ENCODE measurements at regions not wholly inside any gene's neighbourhood (a gene's known extent, or its start where the extent isn't known, plus 50 kb on each side); places are given as distances from the start of the nearest gene placed in this dataset.
"Not testable (repeated sequence)": the region's sequence is repeated elsewhere in the genome, so short reads cannot be mapped to it uniquely, and the experiment has no call there.

- DNase-seq (ENCODE audit: low read depth in 2 of 2): no peak
Observed at GRCh38 chr5:100017520-100018262, 517.5 kb upstream of the FAM174A start.

DNA sequence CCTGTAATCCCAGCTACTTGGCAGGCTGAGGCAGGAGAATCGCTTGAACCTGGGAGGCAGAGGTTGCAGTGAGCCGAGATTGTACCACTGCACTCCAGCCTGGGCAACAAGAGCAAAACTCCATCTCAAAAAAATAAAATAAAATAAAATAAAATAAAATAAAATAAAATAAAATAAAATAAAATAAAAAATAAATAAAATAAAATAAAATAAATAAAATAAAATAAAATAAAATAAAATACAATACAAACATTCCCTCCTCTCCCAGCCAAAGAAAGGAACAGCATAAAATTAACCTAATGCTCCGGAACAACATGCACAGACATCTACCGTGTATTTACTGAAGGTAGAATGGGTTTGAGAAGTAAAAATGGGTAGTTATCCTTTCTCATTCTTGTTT is 521.9 kb upstream of the FAM174A start:
- not testable (repeated sequence) for DNase-seq (ENCODE audit: low read depth in 2 of 2)

GRCh38 chr5:100011160-100011559 is 524.0 kb upstream of the FAM174A start:
- DNase-seq (ENCODE audit: low read depth in 2 of 2): not testable (repeated sequence)

GRCh38 chr5:100004969-100005368 is 530.2 kb upstream of the FAM174A start:
- no peak for DNase-seq (ENCODE audit: low read depth in 2 of 2)

GRCh38 chr5:99998319-99998718 is 536.9 kb upstream of the FAM174A start:
- no peak for DNase-seq (ENCODE audit: low read depth in 2 of 2)

- DNase-seq (ENCODE audit: low read depth in 2 of 2): no peak
Observed at GRCh38 chr5:99995407-99995806, 539.8 kb upstream of the FAM174A start.

DNA sequence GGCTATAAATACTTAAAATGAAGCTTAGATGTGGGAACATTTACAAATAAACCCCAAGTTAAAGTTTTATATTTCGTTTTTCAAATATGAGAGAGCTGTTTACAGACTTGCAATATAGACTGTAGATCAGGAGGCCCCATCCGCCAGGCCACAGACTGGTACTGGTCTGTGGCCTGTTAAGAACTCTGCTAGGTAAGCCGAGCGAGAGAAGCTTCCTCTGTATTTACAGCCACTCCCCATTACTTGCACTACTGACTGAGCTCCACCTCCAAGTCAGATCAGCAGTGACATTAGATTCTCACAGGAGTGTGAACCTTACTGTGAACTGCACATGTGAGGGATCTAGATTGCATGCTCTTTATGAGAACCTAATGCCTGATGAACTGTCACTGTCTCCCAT is 561.4 kb upstream of the FAM174A start:
- DNase-seq (ENCODE audit: low read depth in 2 of 2): no peak

GRCh38 chr5:99955962-99956361 is 579.2 kb upstream of the FAM174A start:
- no peak for DNase-seq (ENCODE audit: low read depth in 2 of 2)

DNA sequence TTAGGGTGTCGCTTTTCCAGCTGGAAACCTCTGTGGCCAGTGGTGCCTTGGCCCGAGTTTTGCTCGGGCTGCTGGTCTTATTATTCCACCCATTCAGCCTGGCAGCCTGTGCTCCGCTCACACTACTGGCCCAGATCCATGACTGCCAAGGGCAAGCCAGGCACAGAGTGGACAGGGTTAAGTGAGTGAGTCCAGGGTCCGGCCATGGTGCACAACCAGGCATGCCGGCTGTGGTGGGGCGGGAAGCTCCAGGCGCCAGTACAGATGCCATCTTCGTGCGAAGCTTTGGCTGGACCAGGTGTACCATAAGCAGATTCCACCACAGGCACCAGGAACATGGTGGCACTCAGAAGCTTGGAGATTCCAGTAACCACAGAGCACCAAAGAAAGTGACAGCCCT is 580.2 kb upstream of the FAM174A start:
- no peak for DNase-seq (ENCODE audit: low read depth in 2 of 2)

DNA sequence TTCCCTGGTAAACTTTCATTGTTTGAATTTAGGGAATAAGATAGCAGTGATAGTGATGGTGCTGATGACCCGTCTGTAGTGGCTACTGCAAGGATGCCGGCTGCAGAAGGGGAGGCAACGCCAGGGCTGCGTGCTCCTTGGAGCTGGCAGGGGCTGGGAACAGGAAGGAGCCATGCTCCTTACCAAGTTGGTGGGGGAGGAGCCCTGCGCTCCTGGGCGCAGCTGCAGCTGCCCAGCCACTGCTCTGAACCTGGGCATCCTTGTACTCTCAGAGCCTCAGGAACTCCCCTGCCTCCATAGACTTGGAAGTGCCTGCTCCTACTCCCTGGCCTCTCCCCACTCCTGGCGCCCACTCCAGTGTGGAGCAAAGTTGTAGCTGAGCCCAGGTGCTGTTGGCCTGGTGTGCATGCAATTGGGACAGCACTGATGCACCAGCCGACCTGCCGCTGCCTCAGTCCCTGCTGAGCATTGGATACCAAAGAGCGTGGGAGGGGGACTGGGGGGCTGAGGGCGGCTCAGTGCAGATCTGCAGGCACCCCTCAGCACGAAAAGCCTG is 585.1 kb upstream of the FAM174A start:
- no peak for DNase-seq (ENCODE audit: low read depth in 2 of 2)

- DNase-seq (ENCODE audit: low read depth in 2 of 2): no peak
Observed at GRCh38 chr5:99949361-99949760, 585.8 kb upstream of the FAM174A start.

DNA sequence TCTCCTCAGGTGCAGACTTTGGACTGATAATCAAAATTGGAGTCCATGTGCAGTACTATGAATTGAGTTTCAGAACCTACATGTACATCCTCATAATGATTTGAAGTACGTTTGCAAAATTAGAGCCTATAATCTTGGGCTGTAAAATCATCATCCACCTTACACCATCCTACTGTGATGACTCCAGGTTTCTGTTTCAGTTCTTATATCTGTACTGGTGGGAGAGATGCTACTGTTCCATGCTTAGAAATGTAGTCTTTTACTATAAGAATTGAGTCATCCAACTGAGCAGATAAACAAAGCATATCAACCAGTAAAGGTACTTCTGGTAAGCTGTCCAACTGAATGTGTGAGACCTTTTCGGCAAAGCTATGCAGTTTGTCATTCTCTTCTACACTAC is 586.3 kb upstream of the FAM174A start:
- DNase-seq (ENCODE audit: low read depth in 2 of 2): no peak

DNA sequence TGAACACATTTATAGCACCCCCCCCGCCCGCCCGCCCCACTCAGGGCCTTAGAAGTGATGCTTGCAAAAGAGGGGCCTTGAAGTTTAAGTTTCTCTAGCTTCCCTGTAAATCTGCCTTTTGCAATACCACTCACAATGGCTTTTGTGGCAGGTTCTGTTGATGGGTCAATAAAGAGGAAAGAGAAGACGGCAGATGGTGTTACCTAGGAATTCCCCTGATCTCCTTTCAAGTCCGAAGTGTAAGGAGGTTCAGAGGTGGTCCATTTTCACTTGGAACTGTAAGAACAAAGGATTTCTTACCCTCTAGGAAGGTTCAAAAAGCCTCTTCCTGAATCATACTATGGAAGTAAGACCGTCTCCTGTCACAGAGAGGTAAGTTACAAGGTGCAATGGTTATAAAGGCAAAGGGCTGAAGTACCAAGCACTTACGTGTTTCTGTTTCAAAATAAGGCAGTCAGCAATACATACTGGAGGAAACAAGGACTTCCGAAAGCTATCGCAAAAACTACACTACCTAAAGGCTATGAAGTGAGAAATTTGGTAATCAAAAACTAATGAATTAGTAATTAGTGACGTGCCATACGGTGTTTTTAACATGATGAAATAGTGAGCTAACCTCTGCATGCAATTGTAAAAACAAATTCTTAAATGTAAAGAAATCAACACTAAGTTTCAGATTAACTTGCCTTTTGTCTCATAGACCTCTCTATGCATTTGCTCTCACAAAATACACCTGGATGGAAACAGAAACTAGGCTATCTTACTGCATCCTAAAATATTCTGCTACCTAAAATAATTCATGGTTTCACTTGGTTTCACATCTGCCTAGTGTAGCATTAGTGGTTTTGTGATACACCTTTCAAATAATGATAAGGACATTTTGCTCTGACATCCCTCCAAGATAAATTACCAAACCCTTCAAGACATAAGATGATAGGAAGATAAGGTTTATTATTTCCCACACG is 589.4 kb upstream of the FAM174A start:
- no peak for DNase-seq (ENCODE audit: low read depth in 2 of 2)

GRCh38 chr5:99940540-99940939 is 594.6 kb upstream of the FAM174A start:
- DNase-seq (ENCODE audit: low read depth in 2 of 2): no peak

- no peak for DNase-seq (ENCODE audit: low read depth in 2 of 2)
Observed at GRCh38 chr5:99936911-99937310, 598.3 kb upstream of the FAM174A start.

DNA sequence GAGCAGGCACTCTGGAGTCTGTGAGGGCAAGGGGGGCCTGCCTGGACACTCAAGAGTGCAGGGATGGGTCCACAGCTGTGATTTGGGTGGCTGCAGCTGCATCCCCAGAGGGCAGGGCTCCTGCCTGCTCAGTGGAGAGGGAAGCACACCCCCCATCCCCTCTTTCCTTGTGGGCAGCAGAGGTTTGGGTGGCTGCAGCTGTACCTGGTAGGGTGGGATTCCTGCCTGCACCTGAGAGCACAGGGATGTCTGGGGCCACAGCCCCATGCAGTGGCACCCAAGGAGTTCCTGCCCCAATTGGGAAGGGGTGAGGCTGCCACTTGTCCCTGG is 605.4 kb upstream of the FAM174A start:
- DNase-seq (ENCODE audit: low read depth in 2 of 2): no peak

DNA sequence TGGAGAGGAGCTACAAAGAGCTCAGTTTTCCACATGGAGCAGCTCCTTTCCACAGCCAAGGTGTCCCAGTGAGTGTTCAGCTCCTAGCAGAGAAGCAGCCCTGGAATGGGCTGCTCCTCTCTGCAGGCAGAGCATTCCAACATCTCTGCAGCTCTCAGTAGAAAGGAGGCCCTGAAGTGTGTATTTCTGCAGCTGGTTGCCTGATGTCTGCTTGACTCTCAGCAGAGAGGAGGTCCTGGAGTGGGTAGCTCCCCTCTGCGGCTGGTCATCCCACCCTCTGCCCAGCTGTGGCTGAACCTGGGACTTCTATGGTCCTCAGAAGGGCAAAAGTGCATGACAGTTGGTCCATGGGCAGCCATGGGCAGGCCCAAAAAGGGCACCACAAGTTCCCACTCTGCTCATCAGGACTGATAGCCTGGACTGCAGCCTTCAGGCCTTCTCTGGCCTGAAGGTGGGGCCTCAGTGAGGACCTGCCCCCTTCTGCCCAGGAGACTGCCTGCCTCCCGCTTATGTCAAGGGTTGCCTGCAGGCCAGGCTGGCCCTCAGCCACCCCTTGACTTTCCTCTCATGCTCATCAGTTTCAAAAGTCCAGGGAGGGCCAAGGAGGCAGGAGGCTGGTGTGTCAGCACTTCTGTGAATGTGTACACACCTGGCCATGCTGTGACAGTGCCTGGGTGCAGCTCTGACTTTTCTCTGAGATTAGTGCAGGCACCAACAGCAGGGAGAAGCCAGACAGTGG is 605.9 kb upstream of the FAM174A start:
- DNase-seq (ENCODE audit: low read depth in 2 of 2): no peak

DNA sequence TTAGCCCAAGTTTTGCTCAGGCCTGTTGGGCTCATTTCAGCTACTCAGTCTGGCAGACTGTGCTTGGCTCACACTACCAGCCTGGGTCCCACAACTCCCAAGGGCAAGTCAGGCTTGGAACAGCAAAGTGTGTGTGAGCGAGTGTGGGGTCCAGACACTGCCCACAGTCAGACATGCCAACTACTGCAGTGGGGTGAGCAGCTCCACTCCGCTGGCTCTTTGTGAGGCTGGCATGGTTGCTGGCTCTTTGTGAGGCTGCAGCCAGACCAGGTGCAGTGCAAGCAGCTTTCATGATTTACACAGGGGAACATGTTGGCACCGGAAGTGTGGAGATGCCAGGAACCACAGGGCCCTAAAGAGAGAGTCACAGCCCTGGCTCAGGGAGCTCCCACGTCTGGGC is 606.7 kb upstream of the FAM174A start:
- no peak for DNase-seq (ENCODE audit: low read depth in 2 of 2)

GRCh38 chr5:99926463-99926862 is 608.7 kb upstream of the FAM174A start:
- no peak for DNase-seq (ENCODE audit: low read depth in 2 of 2)

DNA sequence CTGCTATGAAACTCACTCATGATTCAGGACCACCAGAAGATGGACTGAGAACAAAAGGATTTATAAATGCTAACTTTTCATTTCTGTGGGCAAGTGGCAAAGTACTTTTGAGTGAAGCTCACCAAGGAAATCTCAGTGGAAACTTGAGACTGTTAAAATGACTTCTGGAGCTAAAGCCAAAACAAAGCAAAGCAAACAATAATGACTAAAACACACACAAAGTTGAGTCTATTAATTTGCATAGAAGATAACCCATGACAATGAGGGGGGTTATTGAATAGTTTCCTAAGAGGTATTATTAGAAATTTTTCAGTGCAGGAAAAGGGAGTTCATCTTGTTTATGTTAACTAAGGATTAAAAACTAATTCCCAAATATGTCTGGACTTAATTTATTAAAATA is 612.8 kb upstream of the FAM174A start:
- DNase-seq (ENCODE audit: low read depth in 2 of 2): no peak

DNA sequence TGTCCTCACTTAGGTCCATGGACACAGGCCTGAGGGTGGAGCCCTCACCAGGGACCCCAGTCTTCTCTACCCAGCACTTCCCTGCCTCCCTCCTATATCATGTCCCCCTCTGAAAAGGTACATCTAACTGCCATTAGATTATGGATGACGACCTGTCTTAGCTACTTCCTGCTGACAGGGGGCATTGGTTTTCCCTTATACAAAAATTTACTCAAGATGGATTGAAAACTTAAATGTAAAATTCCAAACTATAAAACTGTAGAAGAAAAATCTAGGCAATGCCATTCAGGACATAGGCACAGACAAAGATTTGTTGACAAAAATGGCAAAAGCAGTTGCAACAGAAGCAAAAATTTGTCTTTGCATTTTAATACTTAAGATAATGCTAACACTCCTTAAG is 623.2 kb upstream of the FAM174A start:
- no peak for DNase-seq (ENCODE audit: low read depth in 2 of 2)

DNA sequence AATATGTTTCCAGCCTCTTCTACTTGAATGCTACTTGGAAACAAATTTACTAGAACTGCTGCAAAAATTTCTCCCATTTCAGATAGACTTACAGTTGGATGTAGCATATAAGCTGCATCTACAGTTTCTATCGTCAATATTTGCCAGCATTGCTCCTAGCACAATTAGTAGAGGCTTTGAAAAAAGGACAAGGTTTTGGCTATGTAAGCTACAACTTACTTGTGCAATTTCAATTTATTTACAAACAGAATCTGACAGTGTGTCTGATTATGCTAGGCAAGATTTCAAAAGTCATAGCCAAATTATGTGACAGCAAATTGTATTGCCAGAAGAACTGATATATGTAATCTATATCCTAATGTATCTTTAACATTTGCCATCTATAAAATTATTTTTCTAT is 628.4 kb upstream of the FAM174A start:
- DNase-seq (ENCODE audit: low read depth in 2 of 2): no peak
